CD4-positive, alpha-beta memory T cell (primary cell): ENCODE measurements at regions not wholly inside any gene's neighbourhood (a gene's known extent, or its start where the extent isn't known, plus 50 kb on each side); places are given as distances from the start of the nearest gene placed in this dataset.

Experiments used
- CTCF ChIA-PET: fragments of 350-600 bp; sonication (Branson Sonifier 250); formaldehyde crosslinking; loops from one replicate; lab custom pipeline; 2021; ENCODE audit warnings: inconsistent platforms; ENCODE audit not compliant: partially characterized antibody; lab: Charles Lee
- POLR2A ChIA-PET: fragments of 350-600 bp; sonication (Branson Sonifier 250); formaldehyde crosslinking; loops from one replicate; lab custom pipeline; 2021; ENCODE audit not compliant: partially characterized antibody; lab: Charles Lee
- DNase-seq, 5 donors: peaks; one replicate each; pipeline versions ENCODE4 v3.0.0 to v3.0.0-alpha.2; 2020 to 2022; ENCODE audit warnings: mixed read lengths in 1 of 5
- H3K27ac ChIP-seq: one replicate; pipeline ENCODE4 v1.7.0; 2013; ENCODE audit warnings: low read depth, low read length
- H3K27me3 ChIP-seq: 2 replicates; pipeline ENCODE4 v1.7.0; 2013; ENCODE audit warnings: mild to moderate bottlenecking, low read length, moderate library complexity; ENCODE audit not compliant: insufficient read depth
- H3K36me3 ChIP-seq: 2 replicates; pipeline ENCODE4 v1.7.0; 2013; ENCODE audit warnings: mild to moderate bottlenecking, low read length, moderate library complexity; ENCODE audit not compliant: insufficient read depth
- H3K4me1 ChIP-seq: 2 replicates; pipeline ENCODE4 v1.7.0; 2013; ENCODE audit warnings: mild to moderate bottlenecking, low read length, moderate library complexity; ENCODE audit not compliant: insufficient read depth
- H3K4me3 ChIP-seq, 2 donors: one replicate each; pipeline ENCODE4 v1.7.0; 2013; ENCODE audit warnings: low read length in 2 of 2, mild to moderate bottlenecking in 1 of 2
- H3K9me3 ChIP-seq, 2 donors: one replicate each; pipeline ENCODE4 v1.7.0; 2013; ENCODE audit warnings: low read length in 2 of 2, control low read depth in 1 of 2; ENCODE audit not compliant: control insufficient read depth in 1 of 2
- H3K27ac Mint-ChIP-seq, 7 donors: one replicate each; pipeline ENCODE4 v1.8.0; 2020 to 2021; ENCODE audit warnings: mixed read lengths in 7 of 7, mild to moderate bottlenecking in 6 of 7, inconsistent platforms in 3 of 7, moderate library complexity in 3 of 7
- H3K27me3 Mint-ChIP-seq, 2 donors: one replicate each; pipeline ENCODE4 v1.8.0; 2020 to 2021; ENCODE audit warnings: mixed read lengths in 2 of 2
- H3K36me3 Mint-ChIP-seq, 2 donors: one replicate each; pipeline ENCODE4 v1.8.0; 2020 to 2021; ENCODE audit warnings: mixed read lengths in 2 of 2, inconsistent platforms in 1 of 2, mild to moderate bottlenecking in 1 of 2
- H3K4me1 Mint-ChIP-seq, 4 donors: one replicate each; pipeline ENCODE4 v1.8.0; 2020 to 2021; ENCODE audit warnings: mixed read lengths in 4 of 4, mild to moderate bottlenecking in 1 of 4
- H3K4me3 Mint-ChIP-seq, 8 donors: one replicate each; pipeline ENCODE4 v1.8.0; 2020 to 2021; ENCODE audit warnings: mixed read lengths in 8 of 8, mild to moderate bottlenecking in 7 of 8, moderate library complexity in 6 of 8, inconsistent platforms in 3 of 8
- H3K9me3 Mint-ChIP-seq, 8 donors: one replicate each; pipeline ENCODE4 v1.8.0; 2020 to 2021; ENCODE audit warnings: mixed read lengths in 8 of 8, mild to moderate bottlenecking in 5 of 8, inconsistent platforms in 3 of 8, moderate library complexity in 1 of 8
- intact Hi-C: fragments of 100-400 bp; cut with micrococcal nuclease; formaldehyde crosslinking; loops from one replicate; pipeline ENCODE4 v1.15.1; 2023

DNA sequence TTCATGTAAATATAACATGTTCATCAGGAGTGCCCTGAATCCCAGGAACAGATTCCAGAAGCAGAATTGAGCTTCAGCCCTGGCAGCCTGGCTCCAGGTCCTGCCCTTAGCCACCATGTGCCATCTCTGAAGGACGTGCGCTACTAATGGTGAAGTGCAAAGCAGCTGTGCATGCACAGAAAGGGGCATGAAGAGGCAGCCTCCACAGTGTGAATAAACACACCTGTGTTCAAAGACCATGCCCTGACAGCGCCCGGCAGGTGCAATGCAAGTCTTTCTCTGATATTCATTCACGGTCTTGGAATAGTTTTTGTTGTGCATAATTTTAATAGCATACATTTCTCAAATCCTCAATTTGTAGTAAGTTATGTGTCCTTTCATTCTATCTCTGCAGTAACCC, 250.4 kb upstream of the TCERG1L start:
- CTCF ChIA-PET = no interaction called here
- no peaks in the 10 kb centered on the region for H3K9me3 ChIP-seq
- POLR2A ChIA-PET = no interaction called here
- intact Hi-C loops = no loop called here
- H3K9me3 Mint-ChIP-seq = peaks cover 0 to 27% (median 12%) of the 10 kb centered on the region in 8 donors
- no peak for DNase-seq
- no peak overlapping the region for H3K27ac ChIP-seq
- H3K4me1 ChIP-seq = no peaks in the 10 kb centered on the region
- H3K36me3 Mint-ChIP-seq = no peaks in the 10 kb centered on the region
- no peaks in the 10 kb centered on the region for H3K27me3 ChIP-seq
- H3K36me3 ChIP-seq = no peaks in the 10 kb centered on the region
- no peak overlapping the region for H3K4me3 Mint-ChIP-seq
- no peaks in the 10 kb centered on the region for H3K4me1 Mint-ChIP-seq
- peaks cover 0 to 2% of the 10 kb centered on the region in 2 donors for H3K27me3 Mint-ChIP-seq
- no peak overlapping the region for H3K4me3 ChIP-seq
- H3K27ac Mint-ChIP-seq = peak overlapping the region in 1 of 7 donors; percentile 33

DNA sequence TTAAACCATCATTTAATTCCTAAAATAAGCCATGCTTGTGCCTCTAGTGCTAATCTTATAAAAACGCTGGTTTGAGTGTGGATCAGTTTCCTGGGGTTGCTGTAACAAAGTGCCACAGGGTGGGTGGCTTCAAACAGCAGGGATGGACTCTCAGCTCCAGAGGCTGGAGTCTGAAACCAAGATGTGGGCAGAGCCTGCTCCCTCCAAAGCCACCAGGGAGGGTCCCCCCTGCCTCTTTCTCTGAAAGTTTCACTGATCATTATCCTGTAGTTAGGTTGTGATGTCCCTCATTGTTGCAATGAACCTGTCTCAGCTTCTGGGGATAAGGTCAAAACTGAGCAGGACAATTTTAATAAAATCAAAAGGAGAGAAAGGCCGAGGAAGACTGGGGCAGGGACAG, 251.9 kb upstream of the TCERG1L start:
- intact Hi-C loops = no loop called here
- Histone ChIP-seq H3K4me3 (no peak overlapping the region), H3K4me1 (no peaks in the 10 kb centered on the region), H3K9me3 (no peaks in the 10 kb centered on the region), H3K27me3 (no peaks in the 10 kb centered on the region), H3K27ac (no peak overlapping the region), H3K36me3 (no peaks in the 10 kb centered on the region)
- H3K27ac Mint-ChIP-seq = no peak overlapping the region
- no peaks in the 10 kb centered on the region for H3K4me1 Mint-ChIP-seq
- H3K9me3 Mint-ChIP-seq = peaks cover 0 to 27% (median 12%) of the 10 kb centered on the region in 8 donors
- CTCF ChIA-PET = no interaction called here
- POLR2A ChIA-PET = no interaction called here
- peaks cover 0 to 2% of the 10 kb centered on the region in 2 donors for H3K27me3 Mint-ChIP-seq
- no peak for DNase-seq
- no peaks in the 10 kb centered on the region for H3K36me3 Mint-ChIP-seq
- no peak overlapping the region for H3K4me3 Mint-ChIP-seq

DNA sequence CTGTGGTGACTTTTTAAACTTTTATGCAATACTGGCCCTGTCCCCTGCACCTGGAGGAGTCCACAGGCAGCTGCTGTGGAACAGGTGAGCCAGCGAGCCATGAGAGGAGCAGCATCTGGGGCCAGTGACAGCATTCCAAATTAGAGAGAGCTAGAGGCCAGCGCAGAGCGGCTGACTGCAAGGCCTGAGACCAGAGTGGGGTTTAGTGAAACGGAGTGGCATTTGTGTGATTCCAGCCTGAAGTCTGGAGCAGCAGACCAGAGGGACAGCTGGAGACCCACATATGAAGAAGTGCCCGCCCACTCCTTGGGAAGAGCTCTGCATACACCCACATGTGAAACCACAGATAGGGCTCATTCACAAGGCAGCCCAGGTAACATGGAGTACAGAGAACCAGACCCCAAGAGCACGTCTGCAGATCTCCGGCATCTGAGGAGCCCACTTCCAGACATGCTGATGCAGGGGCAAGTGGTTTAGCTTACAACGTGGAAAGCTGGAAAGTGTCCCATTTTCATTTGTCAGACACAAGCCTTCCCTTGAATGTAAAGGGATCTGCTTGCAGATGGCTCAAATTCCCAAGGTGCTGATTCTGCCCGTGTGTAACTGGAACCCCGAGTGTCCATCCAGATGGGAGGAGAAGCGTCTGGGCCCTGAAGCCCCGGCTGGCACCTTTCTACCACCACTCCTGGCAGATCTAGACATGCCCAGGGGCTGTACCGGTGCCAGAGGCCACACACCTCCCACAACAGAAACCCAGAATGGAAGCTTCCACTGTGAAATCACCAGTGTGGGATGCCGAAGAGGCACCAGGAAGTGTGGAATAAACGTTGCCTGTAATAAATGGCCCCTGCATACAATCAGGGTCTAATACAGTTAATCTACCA, 256.0 kb upstream of the TCERG1L start:
- Mint-ChIP-seq H3K27me3 (peaks cover 1 to 2% of the 10 kb centered on the region in 2 donors), H3K9me3 (peaks cover 0 to 23% (median 12%) of the 10 kb centered on the region in 8 donors), H3K27ac (no peak overlapping the region), H3K36me3 (no peaks in the 10 kb centered on the region), H3K4me1 (no peaks in the 10 kb centered on the region), H3K4me3 (no peak overlapping the region)
- no peaks in the 10 kb centered on the region for H3K36me3 ChIP-seq
- H3K27ac ChIP-seq = no peak overlapping the region
- no peaks in the 10 kb centered on the region for H3K4me1 ChIP-seq
- H3K9me3 ChIP-seq = no peaks in the 10 kb centered on the region
- H3K27me3 ChIP-seq = no peaks in the 10 kb centered on the region
- intact Hi-C loops = no loop called here
- ChIA-PET POLR2A (no interaction called here), CTCF (interaction anchor here (0.6 kb wide), 1 partner anchor 12 kb away, joined by 3 read pairs; no protein-coding TSS in a partner anchor)
- H3K4me3 ChIP-seq = no peak overlapping the region
- DNase-seq = no peak

DNA sequence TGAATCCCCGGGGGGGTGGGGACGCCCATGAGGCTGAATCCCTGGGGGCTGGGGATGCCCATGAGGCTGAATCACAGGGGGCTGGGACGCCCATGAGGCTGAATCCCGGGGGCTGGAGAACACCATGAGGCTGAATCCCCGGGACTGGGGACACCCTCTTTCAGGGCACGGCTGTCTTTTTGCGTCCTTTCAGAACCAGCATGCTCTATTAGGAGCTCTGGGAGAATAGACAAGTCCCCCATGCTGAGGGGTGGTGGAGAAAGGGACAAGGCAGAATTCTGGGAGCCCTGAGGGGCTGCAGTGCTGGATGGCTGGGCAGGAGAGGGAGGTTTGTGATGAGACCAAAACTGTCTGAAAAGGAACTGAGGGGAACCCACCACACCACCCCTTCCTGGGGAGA, 257.3 kb upstream of the TCERG1L start:
- ChIA-PET POLR2A (no interaction called here), CTCF (no interaction called here)
- no peaks in the 10 kb centered on the region for H3K4me1 ChIP-seq

DNA sequence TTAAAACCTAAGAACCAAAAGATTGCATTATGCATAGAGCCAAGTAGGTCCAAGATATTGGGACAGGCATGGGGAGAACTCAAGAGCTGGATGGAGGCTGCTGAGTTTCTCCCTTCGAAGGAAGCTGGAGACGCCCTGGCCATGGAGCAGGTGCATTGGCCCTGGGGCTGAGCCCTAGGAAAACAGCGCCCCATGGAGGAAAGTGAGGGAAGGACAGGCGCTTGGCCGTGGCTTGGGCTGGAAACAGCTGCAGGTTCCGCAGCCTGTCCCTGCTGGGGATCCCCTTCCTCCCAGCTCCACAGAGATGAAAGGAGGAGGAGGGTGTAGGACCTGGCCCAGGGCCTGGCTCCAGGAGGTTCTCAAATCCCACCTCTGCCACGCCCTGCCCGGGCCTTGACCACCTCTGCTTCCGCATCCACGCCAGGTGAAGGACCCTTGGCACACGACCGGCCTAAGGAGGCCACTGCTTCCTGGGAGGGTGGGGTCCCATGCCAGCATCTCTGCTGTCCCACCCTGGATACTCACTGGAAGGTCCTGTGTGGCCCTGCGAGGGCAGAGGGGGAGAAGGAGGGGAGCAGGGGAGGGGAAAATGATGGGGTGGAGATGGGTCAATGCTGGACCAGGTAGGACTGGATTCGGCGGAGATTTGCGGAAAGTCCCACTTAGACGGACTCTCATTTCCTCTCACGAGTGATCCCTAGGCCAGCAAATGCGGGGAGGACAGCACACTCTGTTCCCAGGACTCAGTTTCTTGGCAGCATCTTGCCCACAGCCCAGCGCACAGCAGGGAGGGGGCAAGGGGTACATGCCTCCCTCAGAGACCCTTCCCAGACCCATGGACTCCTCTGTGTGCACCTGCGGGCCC, 258.6 kb upstream of the TCERG1L start:
- Mint-ChIP-seq H3K4me1 (no peaks in the 10 kb centered on the region), H3K4me3 (no peak overlapping the region), H3K9me3 (peaks cover 0 to 10% (median 6%) of the 10 kb centered on the region in 8 donors), H3K36me3 (no peaks in the 10 kb centered on the region), H3K27me3 (peaks cover 1 to 2% of the 10 kb centered on the region in 2 donors), H3K27ac (no peak overlapping the region)
- no peaks in the 10 kb centered on the region for H3K27me3 ChIP-seq
- no peak for DNase-seq
- POLR2A ChIA-PET = no interaction called here
- H3K9me3 ChIP-seq = no peaks in the 10 kb centered on the region
- H3K36me3 ChIP-seq = no peaks in the 10 kb centered on the region
- intact Hi-C loops = no loop called here
- no peaks in the 10 kb centered on the region for H3K4me1 ChIP-seq
- no peak overlapping the region for H3K27ac ChIP-seq
- H3K4me3 ChIP-seq = no peak overlapping the region
- CTCF ChIA-PET = no interaction called here

More for the DNA sequence above, 257.3 kb upstream of the TCERG1L start:
- DNase-seq = no peak
- H3K4me3 Mint-ChIP-seq = no peak overlapping the region
- H3K36me3 Mint-ChIP-seq = no peaks in the 10 kb centered on the region
- intact Hi-C loops = no loop called here
- Histone ChIP-seq H3K9me3 (no peaks in the 10 kb centered on the region), H3K27me3 (no peaks in the 10 kb centered on the region), H3K27ac (no peak overlapping the region), H3K36me3 (no peaks in the 10 kb centered on the region), H3K4me3 (no peak overlapping the region)
- no peak overlapping the region for H3K27ac Mint-ChIP-seq
- H3K27me3 Mint-ChIP-seq = peaks cover 1 to 2% of the 10 kb centered on the region in 2 donors
- H3K9me3 Mint-ChIP-seq = peaks cover 0 to 18% (median 11%) of the 10 kb centered on the region in 8 donors
- no peaks in the 10 kb centered on the region for H3K4me1 Mint-ChIP-seq

DNA sequence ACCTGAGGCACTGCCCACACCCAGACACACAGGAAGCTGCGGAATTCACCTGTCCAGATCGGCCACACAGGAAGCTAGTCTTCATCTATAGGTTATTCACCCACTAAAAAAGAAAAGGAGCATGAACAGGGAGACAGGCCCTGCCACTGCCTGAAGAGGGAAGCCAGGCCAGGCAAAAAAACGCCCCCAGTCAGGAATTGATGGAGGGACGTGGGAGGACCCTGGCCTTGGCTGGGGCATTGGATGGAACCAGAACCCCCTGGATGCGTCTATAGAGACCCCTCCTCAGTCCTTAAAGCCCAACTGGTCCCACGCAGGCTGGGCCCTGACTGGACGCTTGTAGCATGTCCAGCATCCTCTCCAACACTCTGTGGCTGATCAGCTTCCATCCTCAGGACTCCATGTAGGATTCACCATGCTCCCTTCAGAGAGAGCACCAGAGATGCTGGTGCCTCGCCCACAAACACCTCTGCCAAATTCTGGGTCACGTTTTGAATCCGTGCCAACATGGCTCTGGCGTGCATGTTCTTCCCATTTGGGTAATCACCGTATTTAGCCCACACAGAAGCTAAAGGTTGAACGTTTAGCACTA, 259.3 kb upstream of the TCERG1L start:
- Histone ChIP-seq H3K27ac (no peak overlapping the region), H3K36me3 (no peaks in the 10 kb centered on the region), H3K4me3 (no peak overlapping the region), H3K9me3 (no peaks in the 10 kb centered on the region), H3K4me1 (no peaks in the 10 kb centered on the region), H3K27me3 (no peaks in the 10 kb centered on the region)
- Mint-ChIP-seq H3K27me3 (peaks cover 1 to 2% of the 10 kb centered on the region in 2 donors), H3K36me3 (no peaks in the 10 kb centered on the region), H3K4me1 (peaks cover 0 to 2% (median 0%) of the 10 kb centered on the region in 4 donors), H3K4me3 (no peak overlapping the region), H3K9me3 (peaks cover 0 to 9% (median 4%) of the 10 kb centered on the region in 8 donors), H3K27ac (no peak overlapping the region)
- intact Hi-C loops = no loop called here
- ChIA-PET POLR2A (no interaction called here), CTCF (no interaction called here)
- no peak for DNase-seq

DNA sequence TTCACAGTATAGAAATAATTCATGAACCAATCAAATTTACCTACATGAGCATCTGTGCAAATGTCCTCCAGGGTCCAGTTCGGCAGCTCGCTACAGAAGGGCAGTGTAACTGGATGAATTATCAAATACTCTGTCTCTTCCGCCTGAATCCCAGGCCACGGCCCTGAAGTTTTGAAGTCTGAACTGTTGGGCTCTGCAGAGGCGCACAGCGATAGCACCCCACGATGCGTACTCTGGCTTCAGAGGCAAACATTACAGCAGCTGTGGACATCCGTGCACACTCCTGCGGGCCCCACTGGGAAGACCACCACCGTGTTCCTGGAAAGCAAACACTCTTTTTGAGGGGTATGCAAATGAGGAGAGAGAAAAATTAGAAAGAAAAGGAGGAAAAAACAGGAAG, 259.8 kb upstream of the TCERG1L start:
- peaks cover 0 to 1% of the 10 kb centered on the region in 2 donors for H3K27me3 Mint-ChIP-seq

More for the DNA sequence above, 259.8 kb upstream of the TCERG1L start:
- no peak for DNase-seq
- Histone ChIP-seq H3K36me3 (no peaks in the 10 kb centered on the region), H3K4me3 (no peak overlapping the region), H3K27me3 (no peaks in the 10 kb centered on the region), H3K4me1 (no peaks in the 10 kb centered on the region), H3K9me3 (no peaks in the 10 kb centered on the region), H3K27ac (no peak overlapping the region)
- H3K9me3 Mint-ChIP-seq = peaks cover 0 to 5% (median 0%) of the 10 kb centered on the region in 8 donors
- ChIA-PET POLR2A (no interaction called here), CTCF (interaction anchor here (1.5 kb wide), 1 partner anchor 15 kb away, joined by 3 read pairs; no protein-coding TSS in a partner anchor)
- peaks cover 0 to 2% (median 0%) of the 10 kb centered on the region in 4 donors for H3K4me1 Mint-ChIP-seq
- no peaks in the 10 kb centered on the region for H3K36me3 Mint-ChIP-seq
- no peak overlapping the region for H3K27ac Mint-ChIP-seq
- intact Hi-C loops = no loop called here
- no peak overlapping the region for H3K4me3 Mint-ChIP-seq
